K562 (cell line): ENCODE measurements at regions not wholly inside any gene's neighbourhood (a gene's known extent, or its start where the extent isn't known, plus 50 kb on each side); places are given as distances from the start of the nearest gene placed in this dataset.

Experiments
- CHD7 ChIP-seq: fragments of 200-600 bp; sonication (generic); IDR thresholded peaks from one replicate; pipeline ENCODE4 v1.6.1; 2012; ENCODE audit warnings: mild to moderate bottlenecking, low read depth, low read length, inconsistent platforms
- TARDBP ChIP-seq: fragments of 450-650 bp; IDR thresholded peaks from 2 replicates; pipeline ENCODE4 v1.6.1; 2016
- TCF3 ChIP-seq: sonication (generic); formaldehyde crosslinking; IDR thresholded peaks from 2 replicates; pipeline ENCODE4 v1.4.0; 2020; ENCODE audit warnings: mild to moderate bottlenecking, missing genetic modification reagents

GRCh38 chr6:170096803-170097504, 193.9 kb downstream of the DLL1 start (continued):
- TF ChIP-seq CHD7 (no peak), TARDBP (no peak), TCF3 (CRISPR knock-in tag) (no peak)
